ENCODE measurements at regions not wholly inside any gene's neighbourhood (a gene's known extent, or its start where the extent isn't known, plus 50 kb on each side); places are given as distances from the start of the nearest gene placed in this dataset.
A peak's percentile ranks its signal among the peaks of the same experiment; 100 is the strongest.

- CTCF ChIA-PET (ENCODE audit: unreplicated experiment) = no interaction called here
- intact Hi-C loops (cut with micrococcal nuclease; ENCODE audit: unreplicated experiment) = no loop called here
- BruUV-seq (replicated peaks) = no TSS peak
Measured at GRCh38 chr13:104810242-104810641, 1725.2 kb downstream of the EFNB2 start.

GRCh38 chr13:104809483-104809882, 1726.0 kb downstream of the EFNB2 start:
- intact Hi-C loops (cut with micrococcal nuclease; ENCODE audit: unreplicated experiment) = no loop called here
- no TSS peak for BruUV-seq (replicated peaks)

More at GRCh38 chr13:104810242-104810641, 1725.2 kb downstream of the EFNB2 start:
- H4K20me1 ChIP-seq (ENCODE audit: insufficient read depth, low read length) = no peaks in the 10 kb centered on the region
- TF ChIP-seq CTCF (conservative IDR thresholded peaks at IDR 0.05; ENCODE audit: low read length) (no peak), EZH2phosphoT487 (IDR thresholded peaks at IDR 0.05; ENCODE audit: borderline replicate concordance, low read depth, low read length) (no peak)
- H3K4me1 ChIP-seq (ENCODE audit: insufficient read depth, low read length, poor library complexity, severe bottlenecking) = no peaks in the 10 kb centered on the region
- H3K9me3 ChIP-seq (ENCODE audit: low read length) = no peaks in the 10 kb centered on the region
- no peak overlapping the region for H3K27ac ChIP-seq (ENCODE audit: low read depth, low read length, poor library complexity, severe bottlenecking)
- no peak overlapping the region for H3K4me3 ChIP-seq (ENCODE audit: low read depth, low read length, poor library complexity, severe bottlenecking)
- no peaks in the 10 kb centered on the region for H3K36me3 ChIP-seq (ENCODE audit: insufficient read depth, low read length)
- no peak overlapping the region for H3K4me2 ChIP-seq (ENCODE audit: low read length)
- POLR2A ChIA-PET = no interaction called here
- H3K9me2 ChIP-seq (ENCODE audit: insufficient read depth, low read length) = no peaks in the 10 kb centered on the region
- peak; percentile 33 for DNase-seq (ENCODE audit: low spot score)
- no peak overlapping the region for H2AFZ ChIP-seq (ENCODE audit: low read length)
- H3K79me2 ChIP-seq (ENCODE audit: insufficient read depth, low read depth, low read length) = no peaks in the 10 kb centered on the region

GRCh38 chr13:104805346-104805745, 1730.1 kb downstream of the EFNB2 start:
- H3K4me3 ChIP-seq (ENCODE audit: low read depth, low read length, poor library complexity, severe bottlenecking) = no peak overlapping the region
- intact Hi-C loops (cut with micrococcal nuclease; ENCODE audit: unreplicated experiment) = no loop called here
- no peaks in the 10 kb centered on the region for H3K9me2 ChIP-seq (ENCODE audit: insufficient read depth, low read length)
- H3K9me3 ChIP-seq (ENCODE audit: low read length) = no peaks in the 10 kb centered on the region
- ChIA-PET POLR2A (no interaction called here), CTCF (ENCODE audit: unreplicated experiment) (no interaction called here)
- H3K27ac ChIP-seq (ENCODE audit: low read depth, low read length, poor library complexity, severe bottlenecking) = no peak overlapping the region
- TF ChIP-seq EZH2phosphoT487 (IDR thresholded peaks at IDR 0.05; ENCODE audit: borderline replicate concordance, low read depth, low read length) = no peak
- no peak for TF ChIP-seq CTCF (conservative IDR thresholded peaks at IDR 0.05; ENCODE audit: low read length)
- H2AFZ ChIP-seq (ENCODE audit: low read length) = no peak overlapping the region
- no peaks in the 10 kb centered on the region for H3K36me3 ChIP-seq (ENCODE audit: insufficient read depth, low read length)
- H4K20me1 ChIP-seq (ENCODE audit: insufficient read depth, low read length) = no peaks in the 10 kb centered on the region
- no peak for DNase-seq (ENCODE audit: low spot score)
- H3K79me2 ChIP-seq (ENCODE audit: insufficient read depth, low read depth, low read length) = no peaks in the 10 kb centered on the region
- no TSS peak for BruUV-seq (replicated peaks)
- no peaks in the 10 kb centered on the region for H3K4me1 ChIP-seq (ENCODE audit: insufficient read depth, low read length, poor library complexity, severe bottlenecking)
- H3K4me2 ChIP-seq (ENCODE audit: low read length) = no peak overlapping the region

More at GRCh38 chr13:104809483-104809882, 1726.0 kb downstream of the EFNB2 start:
- Histone ChIP-seq H3K79me2 (ENCODE audit: insufficient read depth, low read depth, low read length) (no peaks in the 10 kb centered on the region), H3K4me1 (ENCODE audit: insufficient read depth, low read length, poor library complexity, severe bottlenecking) (no peaks in the 10 kb centered on the region), H2AFZ (ENCODE audit: low read length) (no peak overlapping the region), H3K27ac (ENCODE audit: low read depth, low read length, poor library complexity, severe bottlenecking) (no peak overlapping the region), H4K20me1 (ENCODE audit: insufficient read depth, low read length) (no peaks in the 10 kb centered on the region), H3K36me3 (ENCODE audit: insufficient read depth, low read length) (no peaks in the 10 kb centered on the region), H3K9me3 (ENCODE audit: low read length) (no peaks in the 10 kb centered on the region), H3K4me2 (ENCODE audit: low read length) (no peak overlapping the region), H3K4me3 (ENCODE audit: low read depth, low read length, poor library complexity, severe bottlenecking) (no peak overlapping the region), H3K9me2 (ENCODE audit: insufficient read depth, low read length) (no peaks in the 10 kb centered on the region)
- ChIA-PET CTCF (ENCODE audit: unreplicated experiment) (no interaction called here), POLR2A (no interaction called here)
- TF ChIP-seq EZH2phosphoT487 (IDR thresholded peaks at IDR 0.05; ENCODE audit: borderline replicate concordance, low read depth, low read length) (no peak), CTCF (conservative IDR thresholded peaks at IDR 0.05; ENCODE audit: low read length) (no peak)
- no peak for DNase-seq (ENCODE audit: low spot score)

Measured in OCI-LY7 (cell line).